ENCODE measurements at regions not wholly inside any gene's neighbourhood (a gene's known extent, or its start where the extent isn't known, plus 50 kb on each side); places are given as distances from the start of the nearest gene placed in this dataset.

DNA sequence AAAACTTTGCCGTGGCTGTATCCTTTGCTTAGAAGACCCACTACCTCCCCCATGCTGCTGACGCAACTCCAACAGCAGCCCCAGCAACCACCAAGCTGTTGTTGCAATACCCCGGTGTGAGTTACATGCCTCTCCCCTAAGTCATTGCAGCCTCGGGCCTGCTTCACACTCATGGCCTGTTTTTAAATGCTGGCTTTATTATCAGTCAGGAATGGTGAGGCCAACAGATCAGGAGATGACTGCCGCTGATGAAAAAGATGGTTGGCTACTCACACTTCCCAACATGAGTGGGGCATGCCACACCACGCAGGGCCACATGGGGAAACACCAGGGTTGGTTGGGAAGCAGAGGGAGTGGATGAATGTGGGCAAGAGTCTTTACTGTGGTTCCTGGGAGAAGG lies 171.5 kb upstream of the SYT13 start:
- no peak overlapping the region for H3K27ac ChIP-seq (ENCODE audit: low read depth)
- no peak for TF ChIP-seq STAT1 (IDR thresholded peaks at IDR 0.05; ENCODE audit: unreplicated experiment)
- TF ChIP-seq CTCF (conservative IDR thresholded peaks at IDR 0.05; ENCODE audit: low read depth in 2 of 2): no peak
- no peak for TF ChIP-seq REST (IDR thresholded peaks at IDR 0.05; ENCODE audit: unreplicated experiment)
- TF ChIP-seq POLR2AphosphoS5 (IDR thresholded peaks at IDR 0.05; ENCODE audit: low read depth): no peak
- TF ChIP-seq CREB1 (CRISPR knock-in tag; IDR thresholded peaks at IDR 0.05; ENCODE audit: low read depth): no peak
- H3K9me2 ChIP-seq (ENCODE audit: insufficient read depth): peaks cover 4% of the 10 kb centered on the region; the same call in 1 of the 2 replicates
- no peaks in the 10 kb centered on the region for H3F3A ChIP-seq (replicated peaks; ENCODE audit: low read depth)
- DNase-seq (ENCODE audit: low spot score): no peak
- Mint-ChIP-seq H3K4me3 (no peak overlapping the region), H3K27me3 (ENCODE audit: insufficient read depth, low read depth, poor library complexity) (peaks cover 4% of the 10 kb centered on the region), H3K36me3 (ENCODE audit: low read depth) (no peaks in the 10 kb centered on the region; the same call in 2 of the 3 replicates), H3K27ac (no peak overlapping the region; the same call in 1 of the 2 replicates), H3K4me1 (no peaks in the 10 kb centered on the region), H3K9me3 (peaks cover 9% of the 10 kb centered on the region; the same call in 1 of the 3 replicates)
- ATAC-seq: no peak
- H3K4me3 ChIP-seq: no peak overlapping the region
- no peaks in the 10 kb centered on the region for H3K79me2 ChIP-seq (replicated peaks; ENCODE audit: insufficient read depth)
- H3K4me1 ChIP-seq (ENCODE audit: insufficient read depth): no peaks in the 10 kb centered on the region
- no peak overlapping the region for H3K4me2 ChIP-seq
- H4K20me1 ChIP-seq (replicated peaks; ENCODE audit: insufficient read depth): no peaks in the 10 kb centered on the region
- H3K27me3 ChIP-seq (ENCODE audit: insufficient read depth): no peaks in the 10 kb centered on the region
- H2AFZ ChIP-seq: no peak overlapping the region
- no peaks in the 10 kb centered on the region for H3K36me3 ChIP-seq (ENCODE audit: insufficient read depth)

DNA sequence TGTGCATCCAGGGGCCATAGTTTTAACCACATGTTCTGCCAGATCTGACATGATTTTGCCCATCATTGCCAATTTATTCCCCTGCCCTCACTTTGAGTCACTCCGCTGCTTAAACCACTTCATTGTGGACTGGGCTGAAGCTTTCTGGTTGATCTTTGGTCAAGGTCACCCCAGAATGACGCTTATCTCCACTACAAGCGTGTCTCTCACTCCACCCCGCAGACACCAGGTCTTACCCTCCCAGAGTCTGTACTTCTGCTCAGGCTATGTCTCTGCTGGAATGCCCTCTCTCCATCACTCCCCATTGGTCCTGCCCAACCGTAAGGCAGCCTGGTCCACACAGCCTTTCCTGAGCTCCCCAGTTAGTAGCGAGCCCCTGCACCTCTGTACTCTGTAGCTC lies 170.5 kb upstream of the SYT13 start:
- DNase-seq (ENCODE audit: low spot score) (no peak), ATAC-seq (no peak)
- H3K4me1 Mint-ChIP-seq: no peaks in the 10 kb centered on the region
- no peak overlapping the region for H3K27ac Mint-ChIP-seq
- H3K27me3 Mint-ChIP-seq (ENCODE audit: insufficient read depth, low read depth, poor library complexity): peaks cover 4% of the 10 kb centered on the region
- Histone ChIP-seq H3K4me2 (no peak overlapping the region), H3F3A (replicated peaks; ENCODE audit: low read depth) (no peaks in the 10 kb centered on the region), H3K27me3 (ENCODE audit: insufficient read depth) (no peaks in the 10 kb centered on the region), H3K79me2 (replicated peaks; ENCODE audit: insufficient read depth) (no peaks in the 10 kb centered on the region), H3K4me3 (no peak overlapping the region), H3K27ac (ENCODE audit: low read depth) (no peak overlapping the region), H2AFZ (no peak overlapping the region), H4K20me1 (replicated peaks; ENCODE audit: insufficient read depth) (no peaks in the 10 kb centered on the region), H3K36me3 (ENCODE audit: insufficient read depth) (no peaks in the 10 kb centered on the region), H3K9me2 (ENCODE audit: insufficient read depth) (peaks cover 4% of the 10 kb centered on the region; the same call in 1 of the 2 replicates), H3K4me1 (ENCODE audit: insufficient read depth) (no peaks in the 10 kb centered on the region)
- no peaks in the 10 kb centered on the region; the same call in 2 of the 3 replicates for H3K36me3 Mint-ChIP-seq (ENCODE audit: low read depth)
- H3K4me3 Mint-ChIP-seq: no peak overlapping the region
- H3K9me3 Mint-ChIP-seq: peaks cover 9% of the 10 kb centered on the region; the same call in 1 of the 3 replicates
- TF ChIP-seq JUNB (IDR thresholded peaks at IDR 0.05; ENCODE audit: unreplicated experiment) (no peak), EZH2phosphoT487 (IDR thresholded peaks at IDR 0.05; ENCODE audit: unreplicated experiment) (no peak), ZNF114 (CRISPR knock-in tag; IDR thresholded peaks at IDR 0.05) (no peak)
- TF ChIP-seq, protein P1, sequence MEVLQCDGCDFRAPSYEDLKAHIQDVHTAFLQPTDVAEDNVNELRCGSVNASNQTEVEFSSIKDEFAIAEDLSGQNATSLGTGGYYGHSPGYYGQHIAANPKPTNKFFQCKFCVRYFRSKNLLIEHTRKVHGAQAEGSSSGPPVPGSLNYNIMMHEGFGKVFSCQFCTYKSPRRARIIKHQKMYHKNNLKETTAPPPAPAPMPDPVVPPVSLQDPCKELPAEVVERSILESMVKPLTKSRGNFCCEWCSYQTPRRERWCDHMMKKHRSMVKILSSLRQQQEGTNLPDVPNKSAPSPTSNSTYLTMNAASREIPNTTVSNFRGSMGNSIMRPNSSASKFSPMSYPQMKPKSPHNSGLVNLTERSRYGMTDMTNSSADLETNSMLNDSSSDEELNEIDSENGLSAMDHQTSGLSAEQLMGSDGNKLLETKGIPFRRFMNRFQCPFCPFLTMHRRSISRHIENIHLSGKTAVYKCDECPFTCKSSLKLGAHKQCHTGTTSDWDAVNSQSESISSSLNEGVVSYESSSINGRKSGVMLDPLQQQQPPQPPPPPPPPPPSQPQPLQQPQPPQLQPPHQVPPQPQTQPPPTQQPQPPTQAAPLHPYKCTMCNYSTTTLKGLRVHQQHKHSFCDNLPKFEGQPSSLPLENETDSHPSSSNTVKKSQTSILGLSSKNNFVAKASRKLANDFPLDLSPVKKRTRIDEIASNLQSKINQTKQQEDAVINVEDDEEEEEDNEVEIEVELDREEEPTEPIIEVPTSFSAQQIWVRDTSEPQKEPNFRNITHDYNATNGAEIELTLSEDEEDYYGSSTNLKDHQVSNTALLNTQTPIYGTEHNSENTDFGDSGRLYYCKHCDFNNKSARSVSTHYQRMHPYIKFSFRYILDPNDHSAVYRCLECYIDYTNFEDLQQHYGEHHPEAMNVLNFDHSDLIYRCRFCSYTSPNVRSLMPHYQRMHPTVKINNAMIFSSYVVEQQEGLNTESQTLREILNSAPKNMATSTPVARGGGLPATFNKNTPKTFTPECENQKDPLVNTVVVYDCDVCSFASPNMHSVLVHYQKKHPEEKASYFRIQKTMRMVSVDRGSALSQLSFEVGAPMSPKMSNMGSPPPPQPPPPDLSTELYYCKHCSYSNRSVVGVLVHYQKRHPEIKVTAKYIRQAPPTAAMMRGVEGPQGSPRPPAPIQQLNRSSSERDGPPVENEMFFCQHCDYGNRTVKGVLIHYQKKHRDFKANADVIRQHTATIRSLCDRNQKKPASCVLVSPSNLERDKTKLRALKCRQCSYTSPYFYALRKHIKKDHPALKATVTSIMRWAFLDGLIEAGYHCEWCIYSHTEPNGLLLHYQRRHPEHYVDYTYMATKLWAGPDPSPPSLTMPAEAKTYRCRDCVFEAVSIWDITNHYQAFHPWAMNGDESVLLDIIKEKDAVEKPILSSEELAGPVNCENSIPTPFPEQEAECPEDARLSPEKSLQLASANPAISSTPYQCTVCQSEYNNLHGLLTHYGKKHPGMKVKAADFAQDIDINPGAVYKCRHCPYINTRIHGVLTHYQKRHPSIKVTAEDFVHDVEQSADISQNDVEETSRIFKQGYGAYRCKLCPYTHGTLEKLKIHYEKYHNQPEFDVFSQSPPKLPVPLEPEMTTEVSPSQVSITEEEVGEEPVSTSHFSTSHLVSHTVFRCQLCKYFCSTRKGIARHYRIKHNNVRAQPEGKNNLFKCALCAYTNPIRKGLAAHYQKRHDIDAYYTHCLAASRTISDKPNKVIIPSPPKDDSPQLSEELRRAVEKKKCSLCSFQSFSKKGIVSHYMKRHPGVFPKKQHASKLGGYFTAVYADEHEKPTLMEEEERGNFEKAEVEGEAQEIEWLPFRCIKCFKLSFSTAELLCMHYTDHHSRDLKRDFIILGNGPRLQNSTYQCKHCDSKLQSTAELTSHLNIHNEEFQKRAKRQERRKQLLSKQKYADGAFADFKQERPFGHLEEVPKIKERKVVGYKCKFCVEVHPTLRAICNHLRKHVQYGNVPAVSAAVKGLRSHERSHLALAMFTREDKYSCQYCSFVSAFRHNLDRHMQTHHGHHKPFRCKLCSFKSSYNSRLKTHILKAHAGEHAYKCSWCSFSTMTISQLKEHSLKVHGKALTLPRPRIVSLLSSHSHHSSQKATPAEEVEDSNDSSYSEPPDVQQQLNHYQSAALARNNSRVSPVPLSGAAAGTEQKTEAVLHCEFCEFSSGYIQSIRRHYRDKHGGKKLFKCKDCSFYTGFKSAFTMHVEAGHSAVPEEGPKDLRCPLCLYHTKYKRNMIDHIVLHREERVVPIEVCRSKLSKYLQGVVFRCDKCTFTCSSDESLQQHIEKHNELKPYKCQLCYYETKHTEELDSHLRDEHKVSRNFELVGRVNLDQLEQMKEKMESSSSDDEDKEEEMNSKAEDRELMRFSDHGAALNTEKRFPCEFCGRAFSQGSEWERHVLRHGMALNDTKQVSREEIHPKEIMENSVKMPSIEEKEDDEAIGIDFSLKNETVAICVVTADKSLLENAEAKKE (CRISPR knock-in tag; IDR thresholded peaks at IDR 0.05): no peak

All from GM23338 (cell line).